ENCODE measurements at regions not wholly inside any gene's neighbourhood (a gene's known extent, or its start where the extent isn't known, plus 50 kb on each side); places are given as distances from the start of the nearest gene placed in this dataset.

DNA sequence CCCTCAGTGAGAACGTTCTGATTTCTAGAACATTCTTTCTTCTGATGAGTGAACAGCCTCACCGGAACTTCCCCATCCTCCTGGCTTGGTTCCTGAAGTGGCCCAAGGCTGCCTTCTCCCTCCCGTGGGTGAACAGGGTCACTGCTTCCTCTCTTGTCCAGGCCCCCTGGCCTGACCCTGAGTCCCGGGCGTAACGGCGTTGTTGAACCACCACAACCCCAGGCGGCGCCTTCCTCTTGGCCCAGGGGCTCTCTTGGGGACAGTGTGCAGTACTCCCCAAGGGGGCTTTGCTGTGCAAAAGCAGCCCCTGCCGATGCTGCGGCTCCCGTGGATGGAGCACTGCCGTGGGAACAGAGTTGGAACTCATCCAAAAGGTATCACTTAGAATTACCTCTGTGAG lies 147.2 kb downstream of the TSN start:
- TF ChIP-seq SIN3A (IDR thresholded peaks at IDR 0.05; ENCODE audit: borderline replicate concordance, insufficient read depth, low read length): no peak
- TF ChIP-seq, protein P1, sequence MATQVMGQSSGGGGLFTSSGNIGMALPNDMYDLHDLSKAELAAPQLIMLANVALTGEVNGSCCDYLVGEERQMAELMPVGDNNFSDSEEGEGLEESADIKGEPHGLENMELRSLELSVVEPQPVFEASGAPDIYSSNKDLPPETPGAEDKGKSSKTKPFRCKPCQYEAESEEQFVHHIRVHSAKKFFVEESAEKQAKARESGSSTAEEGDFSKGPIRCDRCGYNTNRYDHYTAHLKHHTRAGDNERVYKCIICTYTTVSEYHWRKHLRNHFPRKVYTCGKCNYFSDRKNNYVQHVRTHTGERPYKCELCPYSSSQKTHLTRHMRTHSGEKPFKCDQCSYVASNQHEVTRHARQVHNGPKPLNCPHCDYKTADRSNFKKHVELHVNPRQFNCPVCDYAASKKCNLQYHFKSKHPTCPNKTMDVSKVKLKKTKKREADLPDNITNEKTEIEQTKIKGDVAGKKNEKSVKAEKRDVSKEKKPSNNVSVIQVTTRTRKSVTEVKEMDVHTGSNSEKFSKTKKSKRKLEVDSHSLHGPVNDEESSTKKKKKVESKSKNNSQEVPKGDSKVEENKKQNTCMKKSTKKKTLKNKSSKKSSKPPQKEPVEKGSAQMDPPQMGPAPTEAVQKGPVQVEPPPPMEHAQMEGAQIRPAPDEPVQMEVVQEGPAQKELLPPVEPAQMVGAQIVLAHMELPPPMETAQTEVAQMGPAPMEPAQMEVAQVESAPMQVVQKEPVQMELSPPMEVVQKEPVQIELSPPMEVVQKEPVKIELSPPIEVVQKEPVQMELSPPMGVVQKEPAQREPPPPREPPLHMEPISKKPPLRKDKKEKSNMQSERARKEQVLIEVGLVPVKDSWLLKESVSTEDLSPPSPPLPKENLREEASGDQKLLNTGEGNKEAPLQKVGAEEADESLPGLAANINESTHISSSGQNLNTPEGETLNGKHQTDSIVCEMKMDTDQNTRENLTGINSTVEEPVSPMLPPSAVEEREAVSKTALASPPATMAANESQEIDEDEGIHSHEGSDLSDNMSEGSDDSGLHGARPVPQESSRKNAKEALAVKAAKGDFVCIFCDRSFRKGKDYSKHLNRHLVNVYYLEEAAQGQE (IDR thresholded peaks at IDR 0.05; ENCODE audit: insufficient read depth in 1 of 2, low read depth in 2 of 2, low read length in 2 of 2): no peak
- no peak for TF ChIP-seq POLR2AphosphoS5 (IDR thresholded peaks at IDR 0.05; ENCODE audit: low read depth, low read length)

Measured in PFSK-1 (cell line).